Endothelial cell of umbilical vein (primary cell): ENCODE measurements at regions not wholly inside any gene's neighbourhood (a gene's known extent, or its start where the extent isn't known, plus 50 kb on each side); places are given as distances from the start of the nearest gene placed in this dataset.

ENCODE experiments used
- BruUV-seq: library from RNA; stranded (reverse); fragments of 400-500 nt; replicated peaks from 2 replicates; lab custom pipeline; 2021; lab: Mats Ljungman, UMichigan
- CTCF ChIA-PET: fragments of 300-600, 350-600 bp; sonication (Branson Sonifier 250); formaldehyde crosslinking; loops from one replicate; lab custom pipeline; 2021; ENCODE audit warnings: antibody characterized with exemption, inconsistent platforms; lab: Charles Lee
- POLR2A ChIA-PET: fragments of 300-600, 350-600 bp; sonication (Branson Sonifier 250); formaldehyde crosslinking; loops from one replicate; lab custom pipeline; 2021; ENCODE audit warnings: antibody characterized with exemption, inconsistent platforms; lab: Charles Lee
- DNase-seq: peaks from one replicate; pipeline ENCODE4 v3.0.0-alpha.2; 2011; ENCODE audit warnings: low read depth, low spot score
- FAIRE-seq: peaks from 2 replicates; lab custom pipeline; 2011; peaks lifted over from hg19 to GRCh38; lab: Jason Lieb, UNC
- H2AFZ ChIP-seq: 2 replicates; pipeline ENCODE4 v1.6.0; 2012; ENCODE audit warnings: low read depth, low read length, control low read depth, inconsistent platforms
- H3K27ac ChIP-seq: 2 replicates; pipeline ENCODE4 v1.5.1; 2011; ENCODE audit warnings: low read depth, mild to moderate bottlenecking, control low read depth, low read length, moderate library complexity; ENCODE audit not compliant: insufficient read depth
- H3K27me3 ChIP-seq, 2 experiments: 2 replicates each; pipeline versions ENCODE4 v1.6.0 to v1.6.1; 2011; ENCODE audit warnings: low read length in 2 of 2, mixed read lengths in 1 of 2; ENCODE audit not compliant: control insufficient read depth in 2 of 2, insufficient read depth in 2 of 2
- H3K36me3 ChIP-seq, 2 experiments: 2 replicates in 1 of 2; 3 replicates in 1 of 2; pipeline ENCODE4 v1.5.1; 2011; ENCODE audit warnings: low read length in 2 of 2, mild to moderate bottlenecking in 1 of 2, moderate library complexity in 1 of 2; ENCODE audit not compliant: control insufficient read depth in 2 of 2, insufficient read depth in 2 of 2; ENCODE audit errors: extremely low read depth in 1 of 2
- H3K4me1 ChIP-seq: 3 replicates; pipeline ENCODE4 v1.5.1; 2011; ENCODE audit warnings: mild to moderate bottlenecking, low read length; ENCODE audit not compliant: control insufficient read depth, insufficient read depth; ENCODE audit errors: extremely low read depth
- H3K4me2 ChIP-seq: 2 replicates; pipeline ENCODE4 v1.6.1; 2011; ENCODE audit warnings: low read length, control low read depth, mixed read lengths; ENCODE audit not compliant: insufficient read depth
- H3K4me3 ChIP-seq, 3 experiments: fragments of 200-600 bp in 1 of 3; sonication (generic), shearing (Covaris generic) in 1 of 3; replicated peaks in 1 of 3; 2 replicates each; pipeline ENCODE4 v1.5.1; 2011 to 2016; ENCODE audit warnings: control low read depth in 3 of 3, low read length in 3 of 3, mild to moderate bottlenecking in 2 of 3, inconsistent platforms in 1 of 3, low read depth in 1 of 3, moderate library complexity in 1 of 3; ENCODE audit not compliant: insufficient read depth in 1 of 3
- H3K79me2 ChIP-seq: 2 replicates; pipeline ENCODE4 v1.6.0; 2012; ENCODE audit warnings: low read length, inconsistent platforms; ENCODE audit not compliant: control insufficient read depth, insufficient read depth
- H3K9ac ChIP-seq: replicated peaks from 2 replicates; pipeline ENCODE3; 2011; ENCODE audit warnings: low read length, control low read depth; ENCODE audit not compliant: insufficient read depth; ENCODE audit errors: extremely low read depth
- H3K9me1 ChIP-seq: replicated peaks from 3 replicates; pipeline ENCODE4 v1.6.0; 2011; ENCODE audit warnings: mild to moderate bottlenecking, low read length; ENCODE audit not compliant: control insufficient read depth, insufficient read depth; ENCODE audit errors: extremely low read depth
- H3K9me3 ChIP-seq: replicated peaks from 2 replicates; pipeline ENCODE4 v1.5.1; 2012; ENCODE audit warnings: low read length, inconsistent platforms; ENCODE audit not compliant: control insufficient read depth, insufficient read depth
- H4K20me1 ChIP-seq: replicated peaks from 2 replicates; pipeline ENCODE3; 2011; ENCODE audit warnings: mild to moderate bottlenecking, low read length; ENCODE audit not compliant: control insufficient read depth, insufficient read depth; ENCODE audit errors: extremely low read depth
- EZH2 ChIP-seq: IDR thresholded peaks from 2 replicates; pipeline ENCODE4 v1.6.1; 2012; ENCODE audit warnings: borderline replicate concordance, low read depth, mild to moderate bottlenecking, moderate library complexity, low read length, inconsistent platforms; ENCODE audit not compliant: severe bottlenecking
- FOS ChIP-seq: IDR thresholded peaks from 2 replicates; pipeline ENCODE4 v1.6.1; 2011; ENCODE audit warnings: mild to moderate bottlenecking, low read length, moderate library complexity, borderline replicate concordance; ENCODE audit not compliant: insufficient read depth
- GATA2 ChIP-seq: IDR thresholded peaks from 2 replicates; pipeline ENCODE4 v1.7.0; 2011; ENCODE audit warnings: low read depth, mild to moderate bottlenecking, moderate library complexity, mixed read lengths, low read length; ENCODE audit not compliant: insufficient read length, insufficient read depth
- JUN ChIP-seq: IDR thresholded peaks from 2 replicates; pipeline ENCODE4 v1.6.1; 2011; ENCODE audit warnings: borderline replicate concordance, low read depth; ENCODE audit not compliant: insufficient read length, insufficient read depth
- MYC ChIP-seq: IDR thresholded peaks from one replicate; pipeline ENCODE4 v1.6.1; 2011; ENCODE audit warnings: mild to moderate bottlenecking, low read depth, low read length
- POLR2A ChIP-seq: IDR thresholded peaks from 2 replicates; pipeline ENCODE4 v1.6.1; 2012; ENCODE audit warnings: low read depth, mild to moderate bottlenecking, control low read depth, low read length
- POLR2AphosphoS5 ChIP-seq: IDR thresholded peaks from 2 replicates; pipeline ENCODE4 v1.6.1; 2012; ENCODE audit warnings: low read depth, mild to moderate bottlenecking, control low read depth, low read length, moderate library complexity; ENCODE audit not compliant: insufficient read depth
- dilution Hi-C: fragments of 300-500 bp; cut with MboI; formaldehyde crosslinking; loops from one replicate; pipeline ENCODE4 v1.15.0; 2019; ENCODE audit warnings: low sequenced_read_pairs; ENCODE audit not compliant: extremely low pct_ligation_motif_present
- intact Hi-C: fragments of 100-400 bp; cut with micrococcal nuclease; formaldehyde crosslinking; loops from one replicate; pipeline ENCODE4 v1.10.0; 2022
- TF ChIP-seq, protein P1 (sequence below): IDR thresholded peaks from 2 replicates; pipeline ENCODE4 v1.6.1; 2011; ENCODE audit not compliant: insufficient read depth, insufficient read length
- TF ChIP-seq, protein P2 (sequence below), 2 donors: IDR thresholded peaks; 1 replicate in 1 of 2; 2 replicates in 1 of 2; pipeline ENCODE4 v1.5.1; 2011; ENCODE audit warnings: low read length in 2 of 2, mild to moderate bottlenecking in 2 of 2, moderate library complexity in 2 of 2, control low read depth in 1 of 2, inconsistent platforms in 1 of 2, low read depth in 1 of 2; ENCODE audit not compliant: insufficient read depth in 1 of 2; ENCODE audit errors: extremely low read depth in 1 of 2

DNA sequence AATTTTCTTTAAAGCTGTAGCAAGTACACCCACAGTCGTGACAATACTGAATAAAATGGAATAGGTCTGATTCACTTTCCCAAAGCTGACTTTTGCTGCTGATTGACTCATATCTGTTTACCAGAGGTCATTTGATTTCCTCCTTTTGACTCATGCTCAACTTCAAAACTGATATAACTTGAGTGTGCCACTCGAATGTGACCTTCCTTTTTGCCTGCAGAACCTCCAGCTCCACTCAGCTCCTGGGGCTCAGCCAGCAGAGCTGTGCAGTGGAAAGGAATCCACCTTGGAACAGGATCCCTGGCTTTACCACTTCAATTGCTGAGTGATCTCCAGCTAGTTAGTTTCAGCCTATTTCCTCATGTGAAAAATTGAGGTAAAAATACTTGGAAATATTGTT, 84.1 kb downstream of the FEM1C start:
- Histone ChIP-seq H3K4me3 (no peak overlapping the region), H3K9ac (no peak overlapping the region), H3K9me1 (no peaks in the 10 kb centered on the region), H2AFZ (no peak overlapping the region), H3K4me1 (peaks cover 37% of the 10 kb centered on the region), H3K27ac (peak overlapping the region; percentile 72), H3K36me3 (no peaks in the 10 kb centered on the region), H3K9me3 (no peaks in the 10 kb centered on the region), H3K79me2 (no peaks in the 10 kb centered on the region), H3K27me3 (no peaks in the 10 kb centered on the region), H3K4me2 (peak overlapping the region; percentile 43), H4K20me1 (no peaks in the 10 kb centered on the region)
- FAIRE-seq (peak; percentile 99), DNase-seq (peak; percentile 91)
- ChIA-PET POLR2A (no interaction called here), CTCF (interaction anchor here (0.7 to 1.9 kb wide), 8 partner anchors 8 to 151 kb away, joined by 3 to 6 read pairs (median 5); no protein-coding TSS in a partner anchor)
- intact Hi-C loops (loop anchor here (1.0 to 5.0 kb wide), 3 partner anchors 94 to 127 kb away; no protein-coding TSS in a partner anchor), dilution Hi-C loops (no loop called here)
- TF ChIP-seq GATA2 (peak; percentile 88), JUN (peak; percentile 93), EZH2 (no peak), POLR2A (no peak), FOS (peak; percentile 99), MYC (no peak), POLR2AphosphoS5 (peak; percentile 80)
- TF ChIP-seq, protein P1, sequence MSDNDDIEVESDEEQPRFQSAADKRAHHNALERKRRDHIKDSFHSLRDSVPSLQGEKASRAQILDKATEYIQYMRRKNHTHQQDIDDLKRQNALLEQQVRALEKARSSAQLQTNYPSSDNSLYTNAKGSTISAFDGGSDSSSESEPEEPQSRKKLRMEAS = no peak
- TF ChIP-seq, protein P2, sequence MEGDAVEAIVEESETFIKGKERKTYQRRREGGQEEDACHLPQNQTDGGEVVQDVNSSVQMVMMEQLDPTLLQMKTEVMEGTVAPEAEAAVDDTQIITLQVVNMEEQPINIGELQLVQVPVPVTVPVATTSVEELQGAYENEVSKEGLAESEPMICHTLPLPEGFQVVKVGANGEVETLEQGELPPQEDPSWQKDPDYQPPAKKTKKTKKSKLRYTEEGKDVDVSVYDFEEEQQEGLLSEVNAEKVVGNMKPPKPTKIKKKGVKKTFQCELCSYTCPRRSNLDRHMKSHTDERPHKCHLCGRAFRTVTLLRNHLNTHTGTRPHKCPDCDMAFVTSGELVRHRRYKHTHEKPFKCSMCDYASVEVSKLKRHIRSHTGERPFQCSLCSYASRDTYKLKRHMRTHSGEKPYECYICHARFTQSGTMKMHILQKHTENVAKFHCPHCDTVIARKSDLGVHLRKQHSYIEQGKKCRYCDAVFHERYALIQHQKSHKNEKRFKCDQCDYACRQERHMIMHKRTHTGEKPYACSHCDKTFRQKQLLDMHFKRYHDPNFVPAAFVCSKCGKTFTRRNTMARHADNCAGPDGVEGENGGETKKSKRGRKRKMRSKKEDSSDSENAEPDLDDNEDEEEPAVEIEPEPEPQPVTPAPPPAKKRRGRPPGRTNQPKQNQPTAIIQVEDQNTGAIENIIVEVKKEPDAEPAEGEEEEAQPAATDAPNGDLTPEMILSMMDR (IDR thresholded peaks at IDR 0.05; ENCODE audit: extremely low read depth in 1 of 2, insufficient read depth in 1 of 2, low read depth in 1 of 2, low read length in 2 of 2) = no peak
- BruUV-seq = no TSS peak
